Thyroid gland (tissue), 4 donors: ENCODE measurements at regions not wholly inside any gene's neighbourhood (a gene's known extent, or its start where the extent isn't known, plus 50 kb on each side); places are given as distances from the start of the nearest gene placed in this dataset.

Experiments
- CTCF ChIP-seq, 6 experiments: fragments of 200-600 bp in 3 of 6; fragments of 450-650 bp in 3 of 6; sonication (generic) in 3 of 6; IDR thresholded peaks; one replicate each; pipeline ENCODE4 v1.5.1; 2016 to 2019; ENCODE audit warnings: antibody characterized with exemption in 6 of 6, mild to moderate bottlenecking in 2 of 6, inconsistent platforms in 1 of 6, moderate library complexity in 1 of 6
- POLR2A ChIP-seq, 2 donors: fragments of 450-650 bp; IDR thresholded peaks; one replicate each; pipeline ENCODE4 v1.6.1; 2017; ENCODE audit warnings: antibody characterized with exemption in 2 of 2, mild to moderate bottlenecking in 2 of 2, moderate library complexity in 1 of 2

- no peak for TF ChIP-seq CTCF (IDR thresholded peaks at IDR 0.05)
- no peak for TF ChIP-seq POLR2A (IDR thresholded peaks at IDR 0.05)
Observed at GRCh38 chr4:119797238-119797894, 168.8 kb upstream of the PDE5A start.
